Right lobe of liver (tissue), 4 donors: ENCODE measurements at regions not wholly inside any gene's neighbourhood (a gene's known extent, or its start where the extent isn't known, plus 50 kb on each side); places are given as distances from the start of the nearest gene placed in this dataset.

Source experiments
- POLR2A ChIP-seq: fragments of 450-650 bp; IDR thresholded peaks from one replicate; pipeline ENCODE4 v1.6.1; 2017; ENCODE audit warnings: antibody characterized with exemption, mild to moderate bottlenecking
- TF ChIP-seq, protein P1 (sequence below), 4 donors: fragments of 200-600 bp in 3 of 4; fragments of 450-650 bp in 1 of 4; IDR thresholded peaks; one replicate each; pipeline versions ENCODE4 v1.5.1 to v1.8.0; 2016 to 2022; ENCODE audit warnings: antibody characterized with exemption in 4 of 4, mild to moderate bottlenecking in 2 of 4
- donor health status: DM: no; HTN: no; CAD: no.
- donor health status: DM: no; HTN: no; CAD: no.
- donor health status: DM: no; HTN: yes; CAD: no.

DNA sequence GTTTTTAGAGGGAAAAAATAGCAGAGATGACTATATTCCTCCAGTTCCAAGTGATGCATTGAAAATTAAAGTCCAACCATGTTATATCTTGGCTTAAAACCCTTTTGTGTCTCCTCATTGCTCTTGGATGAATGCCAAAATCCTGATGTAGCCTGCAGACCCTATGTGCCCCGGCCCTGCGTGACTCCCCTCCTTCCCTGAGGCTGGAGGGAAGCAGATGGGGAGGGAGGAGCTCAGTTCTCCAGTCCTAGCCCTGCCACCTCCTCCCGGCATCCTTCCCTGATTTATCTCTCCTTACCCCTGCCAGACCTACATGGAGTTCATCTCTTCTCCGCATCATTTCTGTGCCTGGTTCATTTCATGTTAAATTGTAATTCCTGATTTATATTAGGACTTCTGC, 397.4 kb downstream of the PTPRU start:
- TF ChIP-seq, protein P1, sequence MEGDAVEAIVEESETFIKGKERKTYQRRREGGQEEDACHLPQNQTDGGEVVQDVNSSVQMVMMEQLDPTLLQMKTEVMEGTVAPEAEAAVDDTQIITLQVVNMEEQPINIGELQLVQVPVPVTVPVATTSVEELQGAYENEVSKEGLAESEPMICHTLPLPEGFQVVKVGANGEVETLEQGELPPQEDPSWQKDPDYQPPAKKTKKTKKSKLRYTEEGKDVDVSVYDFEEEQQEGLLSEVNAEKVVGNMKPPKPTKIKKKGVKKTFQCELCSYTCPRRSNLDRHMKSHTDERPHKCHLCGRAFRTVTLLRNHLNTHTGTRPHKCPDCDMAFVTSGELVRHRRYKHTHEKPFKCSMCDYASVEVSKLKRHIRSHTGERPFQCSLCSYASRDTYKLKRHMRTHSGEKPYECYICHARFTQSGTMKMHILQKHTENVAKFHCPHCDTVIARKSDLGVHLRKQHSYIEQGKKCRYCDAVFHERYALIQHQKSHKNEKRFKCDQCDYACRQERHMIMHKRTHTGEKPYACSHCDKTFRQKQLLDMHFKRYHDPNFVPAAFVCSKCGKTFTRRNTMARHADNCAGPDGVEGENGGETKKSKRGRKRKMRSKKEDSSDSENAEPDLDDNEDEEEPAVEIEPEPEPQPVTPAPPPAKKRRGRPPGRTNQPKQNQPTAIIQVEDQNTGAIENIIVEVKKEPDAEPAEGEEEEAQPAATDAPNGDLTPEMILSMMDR (IDR thresholded peaks at IDR 0.05), result no peak
- no peak for TF ChIP-seq POLR2A
